ENCODE measurements at regions not wholly inside any gene's neighbourhood (a gene's known extent, or its start where the extent isn't known, plus 50 kb on each side); places are given as distances from the start of the nearest gene placed in this dataset.

DNA sequence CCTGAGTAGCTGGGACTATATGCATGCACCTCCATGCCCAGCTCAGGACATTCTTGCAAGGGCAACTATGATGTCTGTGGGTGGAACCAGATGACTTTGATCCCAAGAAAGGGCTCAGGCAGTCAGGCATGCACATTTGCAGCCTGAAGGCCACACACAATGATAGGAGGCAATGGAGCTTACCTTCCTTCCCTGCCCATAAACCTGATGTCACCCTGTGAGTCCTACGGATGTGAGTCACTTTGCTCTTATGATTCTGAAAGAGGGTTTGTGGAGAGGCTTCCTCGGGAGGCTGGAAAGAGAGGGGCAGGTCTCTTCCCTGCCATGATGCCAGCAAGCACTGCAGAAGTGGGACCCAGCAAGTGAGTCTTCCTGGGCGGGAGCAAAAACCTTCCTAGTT, 202.4 kb downstream of the LY86 start:
- no peaks in the 10 kb centered on the region for H3K79me2 ChIP-seq (ENCODE audit: control insufficient read depth, insufficient read depth, low read length)
- H3K9me3 ChIP-seq (replicated peaks; ENCODE audit: control insufficient read depth, insufficient read depth, low read length): no peaks in the 10 kb centered on the region
- FAIRE-seq: no peak
- no TSS peak for BruUV-seq (replicated peaks)
- H3K4me1 ChIP-seq (ENCODE audit: control insufficient read depth, extremely low read depth, insufficient read depth, low read length): no peaks in the 10 kb centered on the region
- ChIA-PET POLR2A (no interaction called here), CTCF (no interaction called here)
- no peak overlapping the region for H3K9ac ChIP-seq (replicated peaks; ENCODE audit: extremely low read depth, insufficient read depth, low read length)
- H4K20me1 ChIP-seq (replicated peaks; ENCODE audit: control insufficient read depth, extremely low read depth, insufficient read depth, low read length): no peaks in the 10 kb centered on the region
- H3K9me1 ChIP-seq (replicated peaks; ENCODE audit: control insufficient read depth, extremely low read depth, insufficient read depth, low read length): no peaks in the 10 kb centered on the region
- H3K27ac ChIP-seq (ENCODE audit: insufficient read depth, low read depth, low read length): no peak overlapping the region
- H3K4me3 ChIP-seq (replicated peaks in 1 of 3; ENCODE audit: insufficient read depth in 1 of 3, low read depth in 1 of 3, low read length in 3 of 3): no peak overlapping the region
- no peak overlapping the region for H2AFZ ChIP-seq (ENCODE audit: low read depth, low read length)
- no peak for DNase-seq (ENCODE audit: low read depth, low spot score)
- no peak overlapping the region for H3K4me2 ChIP-seq (ENCODE audit: insufficient read depth, low read length)
- intact Hi-C loops (cut with micrococcal nuclease) (no loop called here), dilution Hi-C loops (cut with MboI; ENCODE audit: extremely low pct_ligation_motif_present, low sequenced_read_pairs) (no loop called here)
- H3K36me3 ChIP-seq (ENCODE audit: control insufficient read depth in 2 of 2, extremely low read depth in 1 of 2, insufficient read depth in 2 of 2, low read length in 2 of 2): no peaks in the 10 kb centered on the region
- TF ChIP-seq FOS (IDR thresholded peaks at IDR 0.05; ENCODE audit: borderline replicate concordance, insufficient read depth, low read length): no peak
- no peak for TF ChIP-seq EZH2 (IDR thresholded peaks at IDR 0.05; ENCODE audit: borderline replicate concordance, low read depth, low read length, severe bottlenecking)
- no peak for TF ChIP-seq GATA2 (IDR thresholded peaks at IDR 0.05; ENCODE audit: insufficient read depth, insufficient read length, low read depth, low read length)
- TF ChIP-seq MYC (IDR thresholded peaks at IDR 0.05; ENCODE audit: low read depth, low read length): no peak
- TF ChIP-seq, protein P1, sequence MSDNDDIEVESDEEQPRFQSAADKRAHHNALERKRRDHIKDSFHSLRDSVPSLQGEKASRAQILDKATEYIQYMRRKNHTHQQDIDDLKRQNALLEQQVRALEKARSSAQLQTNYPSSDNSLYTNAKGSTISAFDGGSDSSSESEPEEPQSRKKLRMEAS (IDR thresholded peaks at IDR 0.05; ENCODE audit: insufficient read depth, insufficient read length): no peak
- no peak for TF ChIP-seq POLR2A (IDR thresholded peaks at IDR 0.05; ENCODE audit: low read depth, low read length)
- no peak for TF ChIP-seq POLR2AphosphoS5 (IDR thresholded peaks at IDR 0.05; ENCODE audit: insufficient read depth, low read depth, low read length)
- TF ChIP-seq, protein P2, sequence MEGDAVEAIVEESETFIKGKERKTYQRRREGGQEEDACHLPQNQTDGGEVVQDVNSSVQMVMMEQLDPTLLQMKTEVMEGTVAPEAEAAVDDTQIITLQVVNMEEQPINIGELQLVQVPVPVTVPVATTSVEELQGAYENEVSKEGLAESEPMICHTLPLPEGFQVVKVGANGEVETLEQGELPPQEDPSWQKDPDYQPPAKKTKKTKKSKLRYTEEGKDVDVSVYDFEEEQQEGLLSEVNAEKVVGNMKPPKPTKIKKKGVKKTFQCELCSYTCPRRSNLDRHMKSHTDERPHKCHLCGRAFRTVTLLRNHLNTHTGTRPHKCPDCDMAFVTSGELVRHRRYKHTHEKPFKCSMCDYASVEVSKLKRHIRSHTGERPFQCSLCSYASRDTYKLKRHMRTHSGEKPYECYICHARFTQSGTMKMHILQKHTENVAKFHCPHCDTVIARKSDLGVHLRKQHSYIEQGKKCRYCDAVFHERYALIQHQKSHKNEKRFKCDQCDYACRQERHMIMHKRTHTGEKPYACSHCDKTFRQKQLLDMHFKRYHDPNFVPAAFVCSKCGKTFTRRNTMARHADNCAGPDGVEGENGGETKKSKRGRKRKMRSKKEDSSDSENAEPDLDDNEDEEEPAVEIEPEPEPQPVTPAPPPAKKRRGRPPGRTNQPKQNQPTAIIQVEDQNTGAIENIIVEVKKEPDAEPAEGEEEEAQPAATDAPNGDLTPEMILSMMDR (IDR thresholded peaks at IDR 0.05; ENCODE audit: extremely low read depth in 1 of 2, insufficient read depth in 1 of 2, low read depth in 1 of 2, low read length in 2 of 2): no peak
- H3K27me3 ChIP-seq (ENCODE audit: control insufficient read depth in 2 of 2, insufficient read depth in 2 of 2, low read length in 2 of 2): peaks cover 0 to 5% of the 10 kb centered on the region in 2 experiments
